Calu3 (cell line): ENCODE measurements at regions not wholly inside any gene's neighbourhood (a gene's known extent, or its start where the extent isn't known, plus 50 kb on each side); places are given as distances from the start of the nearest gene placed in this dataset.

Experiments used
- BruUV-seq: library from RNA; stranded (reverse); fragments of 400-500 nt; replicated peaks from 2 replicates; lab custom pipeline; 2021; lab: Mats Ljungman, UMichigan
- CTCF ChIA-PET: fragments of 300-600 bp; sonication (Branson Sonifier 250); formaldehyde crosslinking; loops from one replicate; lab custom pipeline; 2022; ENCODE audit warnings: antibody characterized with exemption; lab: Charles Lee
- DNase-seq: peaks from one replicate; pipeline ENCODE4 v3.0.0; 2022
- H3K27ac Mint-ChIP-seq: one replicate; pipeline ENCODE4 v1.8.0; 2022; ENCODE audit warnings: mixed read lengths; ENCODE audit not compliant: unreplicated experiment
- H3K27me3 Mint-ChIP-seq: one replicate; pipeline ENCODE4 v1.8.0; 2022; ENCODE audit warnings: mixed read lengths; ENCODE audit not compliant: unreplicated experiment
- H3K36me3 Mint-ChIP-seq: one replicate; pipeline ENCODE4 v1.8.0; 2022; ENCODE audit warnings: mild to moderate bottlenecking, moderate library complexity, mixed read lengths; ENCODE audit not compliant: insufficient read depth, unreplicated experiment
- H3K4me1 Mint-ChIP-seq: one replicate; pipeline ENCODE4 v1.8.0; 2022; ENCODE audit warnings: mild to moderate bottlenecking, low read depth, mixed read lengths; ENCODE audit not compliant: unreplicated experiment
- H3K4me3 Mint-ChIP-seq: one replicate; pipeline ENCODE4 v1.8.0; 2022; ENCODE audit warnings: mild to moderate bottlenecking, low read depth, moderate library complexity, mixed read lengths; ENCODE audit not compliant: unreplicated experiment
- H3K9me3 Mint-ChIP-seq: one replicate; pipeline ENCODE4 v1.8.0; 2022; ENCODE audit warnings: low read depth, mixed read lengths; ENCODE audit not compliant: unreplicated experiment
- CTCF ChIP-seq: fragments of 200-600 bp; IDR thresholded peaks from one replicate; pipeline ENCODE4 v1.8.0; 2022; ENCODE audit warnings: antibody characterized with exemption; ENCODE audit not compliant: unreplicated experiment
- intact Hi-C: fragments of 100-400 bp; cut with micrococcal nuclease; formaldehyde crosslinking; loops from one replicate; pipeline ENCODE4 v1.10.0; 2022; ENCODE audit not compliant: unreplicated experiment

- no TSS peak for BruUV-seq
- no peak overlapping the region for H3K27ac Mint-ChIP-seq
- peaks cover 19% of the 10 kb centered on the region for H3K4me1 Mint-ChIP-seq
- no peak for TF ChIP-seq CTCF
- intact Hi-C loops, result no loop called here
- no peaks in the 10 kb centered on the region for H3K27me3 Mint-ChIP-seq
- CTCF ChIA-PET, result no interaction called here
- no peaks in the 10 kb centered on the region for H3K9me3 Mint-ChIP-seq
- H3K4me3 Mint-ChIP-seq, result no peak overlapping the region
- no peak for DNase-seq
- H3K36me3 Mint-ChIP-seq, result no peaks in the 10 kb centered on the region
Measured at GRCh38 chr18:29188760-29189159, 1011.8 kb upstream of the CDH2 start.

DNA sequence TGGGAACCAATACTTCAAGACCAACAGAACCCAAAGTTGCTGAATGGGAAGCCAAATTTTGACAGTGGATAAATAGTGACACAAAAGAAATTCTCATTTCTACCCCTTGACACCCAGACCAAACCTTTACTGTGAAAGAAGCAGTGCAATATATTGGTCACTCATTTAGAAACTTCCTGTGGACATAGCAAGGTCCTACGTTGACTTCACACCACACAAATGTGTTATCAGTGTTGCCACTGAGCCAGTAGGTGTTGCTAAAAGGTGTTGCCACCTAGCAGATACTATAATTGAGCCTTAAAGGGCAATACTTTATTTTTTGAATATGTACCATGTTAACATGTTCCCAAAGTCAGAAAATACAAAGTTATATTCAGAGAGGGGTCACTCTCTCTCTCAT is 1008.9 kb upstream of the CDH2 start:
- Mint-ChIP-seq H3K27ac (no peak overlapping the region), H3K4me1 (peaks cover 19% of the 10 kb centered on the region), H3K9me3 (no peaks in the 10 kb centered on the region), H3K27me3 (no peaks in the 10 kb centered on the region), H3K4me3 (no peak overlapping the region), H3K36me3 (no peaks in the 10 kb centered on the region)
- no peak for TF ChIP-seq CTCF
- CTCF ChIA-PET, result no interaction called here
- intact Hi-C loops, result no loop called here
- DNase-seq, result no peak
- BruUV-seq, result no TSS peak

DNA sequence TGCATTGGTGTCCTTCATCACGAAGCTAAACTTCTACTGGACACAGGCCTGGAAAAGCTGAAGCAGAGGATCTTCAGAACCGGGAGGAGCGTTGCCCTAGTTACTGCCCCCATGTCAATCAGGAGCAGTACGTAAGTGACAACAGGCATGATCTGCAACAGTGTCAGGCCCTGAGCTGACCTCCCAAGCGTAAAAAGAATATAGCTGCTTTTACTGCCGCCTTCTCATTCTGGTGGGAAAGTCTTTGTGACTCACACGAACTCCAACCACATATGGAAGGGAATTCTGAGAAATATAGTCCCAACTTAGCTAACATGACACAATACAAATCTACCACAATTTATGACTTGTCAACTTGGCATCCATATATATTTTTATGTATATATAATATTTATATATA is 1007.7 kb upstream of the CDH2 start:
- CTCF ChIA-PET, result no interaction called here
- no peak overlapping the region for H3K4me3 Mint-ChIP-seq
- H3K36me3 Mint-ChIP-seq, result no peaks in the 10 kb centered on the region
- intact Hi-C loops, result no loop called here
- no TSS peak for BruUV-seq
- no peaks in the 10 kb centered on the region for H3K9me3 Mint-ChIP-seq
- H3K4me1 Mint-ChIP-seq, result peaks cover 14% of the 10 kb centered on the region
- no peaks in the 10 kb centered on the region for H3K27me3 Mint-ChIP-seq
- TF ChIP-seq CTCF, result no peak
- no peak overlapping the region for H3K27ac Mint-ChIP-seq
- DNase-seq, result no peak

DNA sequence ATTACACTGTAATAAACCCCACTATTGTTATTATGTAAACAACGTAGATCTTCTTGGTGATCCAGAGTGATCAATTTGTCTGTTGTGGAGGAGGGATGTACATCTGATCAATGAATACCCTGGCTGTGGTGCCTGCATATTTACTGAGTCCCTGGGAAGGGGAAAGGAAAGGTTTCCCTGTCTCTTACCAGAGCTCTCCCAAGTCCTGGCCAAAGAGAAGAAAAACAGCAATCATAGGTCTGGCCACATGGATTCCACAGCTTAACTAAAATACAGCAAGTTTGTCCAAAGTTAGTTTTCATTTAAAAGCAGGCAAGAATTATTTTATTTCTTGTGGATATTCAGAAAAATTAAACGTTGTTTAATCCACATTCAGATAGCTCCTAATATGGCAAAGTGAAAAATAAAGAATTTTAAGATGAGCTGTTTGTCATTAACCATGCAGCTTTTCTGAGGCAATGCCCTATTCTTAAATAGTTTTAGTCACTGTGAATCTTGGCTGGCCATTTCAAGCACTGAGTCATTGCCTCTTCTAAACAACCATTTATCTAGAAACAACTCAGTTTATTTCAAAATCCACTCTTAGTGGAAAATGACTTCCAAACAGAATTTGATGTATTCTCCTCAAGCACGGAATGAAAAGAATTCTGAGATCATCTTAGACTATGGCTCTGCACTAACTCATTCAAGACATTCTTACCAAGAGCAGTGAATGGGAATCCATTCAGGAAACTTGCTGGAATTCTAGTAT is 1004.4 kb upstream of the CDH2 start:
- Mint-ChIP-seq H3K36me3 (no peaks in the 10 kb centered on the region), H3K27me3 (no peaks in the 10 kb centered on the region), H3K4me1 (no peaks in the 10 kb centered on the region), H3K9me3 (no peaks in the 10 kb centered on the region), H3K4me3 (no peak overlapping the region), H3K27ac (no peak overlapping the region)
- CTCF ChIA-PET, result interaction anchor here (0.7 kb wide), 1 partner anchor 59 kb away, joined by 5 read pairs; no protein-coding TSS in a partner anchor
- DNase-seq, result no peak
- intact Hi-C loops, result no loop called here
- no peak for TF ChIP-seq CTCF
- no TSS peak for BruUV-seq
